Vagina (tissue), 2 donors: ENCODE measurements at regions not wholly inside any gene's neighbourhood (a gene's known extent, or its start where the extent isn't known, plus 50 kb on each side); places are given as distances from the start of the nearest gene placed in this dataset.

ENCODE experiments used
- DNase-seq, 2 donors: peaks; one replicate each; pipeline ENCODE4 v3.0.0-alpha.2; 2017; ENCODE audit errors: extremely low spot score in 2 of 2
- H3K27ac ChIP-seq: fragments of 200-600 bp; sonication (generic); one replicate; pipeline ENCODE4 v1.5.1; 2019
- H3K27me3 ChIP-seq: fragments of 200-600 bp; sonication (generic); one replicate; pipeline ENCODE4 v1.5.1; 2019
- H3K36me3 ChIP-seq, 2 donors: fragments of 200-600 bp; sonication (generic); one replicate each; pipeline ENCODE4 v1.5.1; 2017 to 2019
- H3K4me1 ChIP-seq: fragments of 200-600 bp; sonication (generic); one replicate; pipeline ENCODE4 v1.5.1; 2019
- H3K4me3 ChIP-seq, 2 donors: fragments of 200-600 bp; sonication (generic); 1 replicate in 1 of 2; 2 replicates in 1 of 2; pipeline ENCODE4 v1.5.1; 2016 to 2019
- H3K9me3 ChIP-seq: fragments of 200-600 bp; sonication (generic); one replicate; pipeline ENCODE4 v1.5.1; 2019
- POLR2A ChIP-seq, 2 donors: fragments of 450-650 bp; IDR thresholded peaks; one replicate each; pipeline ENCODE4 v1.6.1; 2017; ENCODE audit warnings: antibody characterized with exemption in 2 of 2, mild to moderate bottlenecking in 2 of 2, moderate library complexity in 2 of 2
- POLR2AphosphoS5 ChIP-seq, 2 donors: sonication (generic); formaldehyde crosslinking; IDR thresholded peaks; one replicate each; pipeline ENCODE4 v1.9.0; 2017; ENCODE audit warnings: antibody characterized with exemption in 2 of 2, mild to moderate bottlenecking in 2 of 2, low read depth in 1 of 2; ENCODE audit not compliant: insufficient read depth in 1 of 2
- intact Hi-C: fragments of 100-400 bp; cut with DNase I; formaldehyde crosslinking; loops from one replicate; pipeline ENCODE4 v1.15.1; 2023
- TF ChIP-seq, protein P1 (sequence below), 3 experiments: fragments of 450-650 bp in 2 of 3; fragments of 200-600 bp in 1 of 3; sonication (generic) in 1 of 3; IDR thresholded peaks; one replicate each; pipeline ENCODE4 v1.5.1; 2017 to 2019; ENCODE audit warnings: antibody characterized with exemption in 3 of 3, mild to moderate bottlenecking in 2 of 3, moderate library complexity in 2 of 3

- DNase-seq = no peak
- intact Hi-C loops = no loop called here
Observed at GRCh38 chr2:83464444-83464843, 994.6 kb downstream of the SUCLG1 start.

DNA sequence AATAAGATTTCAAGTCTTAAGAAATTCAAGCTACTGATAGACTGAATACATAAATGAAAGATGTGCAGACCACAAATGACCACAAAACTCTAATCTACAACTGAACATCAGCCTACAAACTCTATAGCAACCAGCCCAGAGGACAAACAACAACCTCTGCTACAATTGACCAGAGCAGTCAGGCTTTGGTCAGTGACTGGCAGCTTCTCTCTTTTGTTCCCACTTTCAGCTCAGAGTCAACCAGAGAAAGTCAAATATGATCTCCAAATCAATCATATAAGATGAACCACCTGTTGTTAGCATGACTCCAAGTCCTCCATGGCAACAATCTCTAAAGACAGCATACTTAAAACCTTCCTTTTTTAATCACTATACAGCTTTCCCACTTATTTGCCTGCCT, 996.2 kb downstream of the SUCLG1 start:
- Histone ChIP-seq H3K27ac (no peak overlapping the region), H3K36me3 (no peaks in the 10 kb centered on the region), H3K4me1 (no peaks in the 10 kb centered on the region), H3K9me3 (no peaks in the 10 kb centered on the region), H3K4me3 (no peak overlapping the region), H3K27me3 (no peaks in the 10 kb centered on the region)
- intact Hi-C loops = no loop called here
- TF ChIP-seq POLR2AphosphoS5 (IDR thresholded peaks at IDR 0.05; ENCODE audit: insufficient read depth in 1 of 2, low read depth in 1 of 2) (no peak), POLR2A (IDR thresholded peaks at IDR 0.05) (no peak)
- TF ChIP-seq, protein P1, sequence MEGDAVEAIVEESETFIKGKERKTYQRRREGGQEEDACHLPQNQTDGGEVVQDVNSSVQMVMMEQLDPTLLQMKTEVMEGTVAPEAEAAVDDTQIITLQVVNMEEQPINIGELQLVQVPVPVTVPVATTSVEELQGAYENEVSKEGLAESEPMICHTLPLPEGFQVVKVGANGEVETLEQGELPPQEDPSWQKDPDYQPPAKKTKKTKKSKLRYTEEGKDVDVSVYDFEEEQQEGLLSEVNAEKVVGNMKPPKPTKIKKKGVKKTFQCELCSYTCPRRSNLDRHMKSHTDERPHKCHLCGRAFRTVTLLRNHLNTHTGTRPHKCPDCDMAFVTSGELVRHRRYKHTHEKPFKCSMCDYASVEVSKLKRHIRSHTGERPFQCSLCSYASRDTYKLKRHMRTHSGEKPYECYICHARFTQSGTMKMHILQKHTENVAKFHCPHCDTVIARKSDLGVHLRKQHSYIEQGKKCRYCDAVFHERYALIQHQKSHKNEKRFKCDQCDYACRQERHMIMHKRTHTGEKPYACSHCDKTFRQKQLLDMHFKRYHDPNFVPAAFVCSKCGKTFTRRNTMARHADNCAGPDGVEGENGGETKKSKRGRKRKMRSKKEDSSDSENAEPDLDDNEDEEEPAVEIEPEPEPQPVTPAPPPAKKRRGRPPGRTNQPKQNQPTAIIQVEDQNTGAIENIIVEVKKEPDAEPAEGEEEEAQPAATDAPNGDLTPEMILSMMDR (IDR thresholded peaks at IDR 0.05) = no peak
- no peak for DNase-seq

More at GRCh38 chr2:83464444-83464843, 994.6 kb downstream of the SUCLG1 start:
- Histone ChIP-seq H3K36me3 (no peaks in the 10 kb centered on the region), H3K27ac (no peak overlapping the region), H3K9me3 (no peaks in the 10 kb centered on the region), H3K4me3 (no peak overlapping the region), H3K27me3 (no peaks in the 10 kb centered on the region), H3K4me1 (no peaks in the 10 kb centered on the region)
- no peak for TF ChIP-seq POLR2A (IDR thresholded peaks at IDR 0.05)
- TF ChIP-seq, protein P1 (IDR thresholded peaks at IDR 0.05) = no peak
- TF ChIP-seq POLR2AphosphoS5 (IDR thresholded peaks at IDR 0.05; ENCODE audit: insufficient read depth in 1 of 2, low read depth in 1 of 2) = no peak

GRCh38 chr2:83461135-83461534, 997.9 kb downstream of the SUCLG1 start:
- no peak for TF ChIP-seq POLR2A (IDR thresholded peaks at IDR 0.05)
- TF ChIP-seq, protein P1 (IDR thresholded peaks at IDR 0.05) = no peak
- TF ChIP-seq POLR2AphosphoS5 (IDR thresholded peaks at IDR 0.05; ENCODE audit: insufficient read depth in 1 of 2, low read depth in 1 of 2) = no peak
- DNase-seq = no peak
- Histone ChIP-seq H3K27me3 (no peaks in the 10 kb centered on the region), H3K4me3 (no peak overlapping the region), H3K9me3 (no peaks in the 10 kb centered on the region), H3K36me3 (no peaks in the 10 kb centered on the region), H3K4me1 (no peaks in the 10 kb centered on the region), H3K27ac (no peak overlapping the region)
- intact Hi-C loops = no loop called here

DNA sequence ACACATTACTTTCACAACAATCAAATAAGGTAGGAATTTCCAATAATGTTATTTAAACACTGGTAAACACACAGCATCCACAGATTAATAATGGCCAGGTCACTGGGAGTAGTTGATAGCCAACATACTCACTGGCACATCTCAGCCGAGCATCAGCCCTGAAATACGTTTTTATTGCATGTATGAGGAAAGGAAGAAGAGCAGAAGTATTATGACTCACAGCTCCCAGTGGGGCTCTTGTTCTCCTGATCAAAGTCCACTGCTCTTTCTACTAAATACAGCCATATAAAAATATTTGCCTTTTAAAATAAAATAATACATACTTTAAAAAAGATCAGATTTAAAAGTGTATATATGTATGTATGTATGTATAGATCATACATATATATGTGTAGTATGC, 999.6 kb downstream of the SUCLG1 start:
- TF ChIP-seq POLR2AphosphoS5 (IDR thresholded peaks at IDR 0.05; ENCODE audit: insufficient read depth in 1 of 2, low read depth in 1 of 2) = no peak
- no peak for TF ChIP-seq POLR2A (IDR thresholded peaks at IDR 0.05)
- TF ChIP-seq, protein P1 (IDR thresholded peaks at IDR 0.05) = no peak
- Histone ChIP-seq H3K4me3 (no peak overlapping the region), H3K9me3 (no peaks in the 10 kb centered on the region), H3K36me3 (no peaks in the 10 kb centered on the region), H3K27ac (no peak overlapping the region), H3K27me3 (no peaks in the 10 kb centered on the region), H3K4me1 (no peaks in the 10 kb centered on the region)
- intact Hi-C loops = no loop called here
- no peak for DNase-seq

DNA sequence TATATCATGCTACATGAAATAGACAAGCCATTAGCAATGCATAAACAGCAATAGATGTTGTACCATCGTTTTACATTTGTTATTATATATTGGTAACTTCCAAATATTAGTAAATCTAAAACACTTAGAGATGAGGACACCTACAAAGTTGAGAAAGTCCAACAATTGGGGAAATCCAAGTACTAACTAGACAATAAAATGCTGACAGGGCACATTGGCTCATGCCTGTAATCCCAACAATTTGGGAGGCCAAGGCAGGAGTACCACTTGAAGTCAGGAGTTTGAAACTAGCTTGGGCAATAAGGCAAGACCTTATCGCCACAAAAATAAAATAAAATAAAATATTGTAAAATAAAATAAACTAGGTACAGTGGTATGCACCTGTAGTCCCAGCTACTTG, 1023.1 kb downstream of the SUCLG1 start:
- intact Hi-C loops = no loop called here
- no peaks in the 10 kb centered on the region for H3K36me3 ChIP-seq

More for the DNA sequence above, 1023.1 kb downstream of the SUCLG1 start:
- TF ChIP-seq, protein P1 (IDR thresholded peaks at IDR 0.05) = no peak
- TF ChIP-seq POLR2AphosphoS5 (IDR thresholded peaks at IDR 0.05; ENCODE audit: insufficient read depth in 1 of 2, low read depth in 1 of 2) (no peak), POLR2A (IDR thresholded peaks at IDR 0.05) (no peak)
- no peak overlapping the region for H3K4me3 ChIP-seq
- no peaks in the 10 kb centered on the region for H3K4me1 ChIP-seq
- H3K9me3 ChIP-seq = no peaks in the 10 kb centered on the region
- no peak overlapping the region for H3K27ac ChIP-seq
- no peak for DNase-seq
- H3K27me3 ChIP-seq = no peaks in the 10 kb centered on the region
